HEK293T (cell line): ENCODE measurements at regions not wholly inside any gene's neighbourhood (a gene's known extent, or its start where the extent isn't known, plus 50 kb on each side); places are given as distances from the start of the nearest gene placed in this dataset.

Source experiments
- ARNT ChIP-seq: fragments of 450-650 bp; IDR thresholded peaks from 2 replicates; pipeline ENCODE4 v1.6.1; 2017; ENCODE audit warnings: mild to moderate bottlenecking
- BHLHE40 ChIP-seq: fragments of 450-650 bp; IDR thresholded peaks from 2 replicates; pipeline ENCODE4 v1.6.1; 2016; ENCODE audit warnings: mild to moderate bottlenecking, moderate library complexity, borderline replicate concordance
- FOXA1 ChIP-seq: fragments of 450-650 bp; IDR thresholded peaks from 2 replicates; pipeline ENCODE4 v1.6.1; 2016; ENCODE audit warnings: mild to moderate bottlenecking
- FOXK2 ChIP-seq: fragments of 450-650 bp; IDR thresholded peaks from 2 replicates; pipeline ENCODE4 v1.6.1; 2016; ENCODE audit warnings: mild to moderate bottlenecking
- SP1 ChIP-seq: fragments of 450-650 bp; IDR thresholded peaks from 2 replicates; pipeline ENCODE4 v1.6.1; 2017
- ZNF384 ChIP-seq: fragments of 450-650 bp; IDR thresholded peaks from 2 replicates; pipeline ENCODE4 v1.6.1; 2016

- TF ChIP-seq SP1 (no peak), ARNT (no peak), ZNF384 (no peak), FOXA1 (no peak), FOXK2 (no peak), BHLHE40 (no peak)
These were observed 508.1 kb downstream of the EIPR1 start for GRCh38 chr2:2869553-2869952.
